HG03103 (cell line): ENCODE measurements at regions not wholly inside any gene's neighbourhood (a gene's known extent, or its start where the extent isn't known, plus 50 kb on each side); places are given as distances from the start of the nearest gene placed in this dataset.

Experiments used
- ATAC-seq: cut with Tn5 transposase; IDR thresholded peaks from one replicate; pipeline ENCODE4 v1.9.1; 2021; ENCODE audit warnings: low read depth; ENCODE audit not compliant: unreplicated experiment

DNA sequence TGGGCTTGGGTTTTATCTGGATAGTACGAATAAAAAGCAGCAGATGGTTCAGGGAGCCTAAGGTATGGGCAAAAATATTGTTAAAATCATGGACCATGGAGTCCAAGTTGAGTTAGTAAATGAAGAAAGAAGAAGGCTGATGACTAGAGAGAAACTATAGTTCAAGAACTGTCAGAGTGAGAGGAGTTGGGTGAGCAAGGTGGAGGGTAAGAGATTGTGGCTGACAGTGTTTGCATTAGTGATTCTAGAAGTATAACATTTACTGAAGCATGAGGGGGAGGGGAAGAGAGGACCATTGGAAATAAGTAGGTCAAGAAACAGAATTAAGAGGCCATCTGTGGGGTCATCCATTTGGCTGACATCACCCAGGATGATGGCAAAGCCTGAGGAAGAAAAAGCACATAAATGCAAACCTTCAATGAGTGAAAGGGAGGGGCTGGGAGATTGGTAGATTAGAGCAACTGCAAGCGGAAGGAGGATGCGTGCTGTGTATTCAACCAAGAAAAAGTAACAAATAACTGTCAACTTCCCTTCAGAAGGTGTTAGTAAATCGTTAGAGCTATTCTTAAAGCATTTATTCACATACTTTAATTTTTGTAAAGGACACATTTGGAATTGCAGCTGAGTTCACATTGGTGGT lies 392.8 kb downstream of the TSN start:
- ATAC-seq, result no peak

DNA sequence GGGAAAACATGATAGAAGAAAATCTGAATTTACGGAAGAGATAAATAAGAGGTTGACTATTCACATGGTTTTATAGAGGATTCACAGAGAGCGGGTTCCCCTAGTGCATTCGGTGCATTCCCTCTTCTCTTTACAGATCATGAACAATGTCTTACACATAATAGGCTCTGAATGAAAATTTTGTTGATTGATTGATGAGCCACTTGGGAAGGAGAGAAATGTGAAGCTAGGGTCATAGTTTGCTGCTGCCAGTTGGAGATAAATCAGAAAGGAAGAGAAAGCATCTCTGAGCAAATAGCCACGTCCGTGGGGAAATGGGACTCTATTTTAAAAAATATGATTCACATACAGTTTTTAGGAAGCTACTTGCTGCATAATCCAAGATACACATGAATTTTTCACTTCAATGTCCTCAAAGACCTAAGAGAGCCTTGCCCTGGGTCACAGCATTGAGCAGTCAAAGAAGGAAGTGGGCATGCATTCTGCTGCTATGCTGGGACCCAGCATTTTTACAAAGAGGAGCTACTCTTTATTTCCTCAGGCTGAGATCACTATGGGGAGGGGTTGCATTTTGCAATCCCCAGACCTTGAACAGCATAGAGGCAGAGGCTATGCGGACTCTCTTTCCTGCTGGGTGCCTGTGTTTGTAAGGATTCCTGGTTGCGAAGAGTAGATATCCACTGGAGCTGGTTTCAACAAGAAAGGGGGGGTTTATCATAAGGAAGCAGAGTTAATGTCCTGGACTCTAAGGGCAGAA lies 395.3 kb downstream of the TSN start:
- no peak for ATAC-seq

DNA sequence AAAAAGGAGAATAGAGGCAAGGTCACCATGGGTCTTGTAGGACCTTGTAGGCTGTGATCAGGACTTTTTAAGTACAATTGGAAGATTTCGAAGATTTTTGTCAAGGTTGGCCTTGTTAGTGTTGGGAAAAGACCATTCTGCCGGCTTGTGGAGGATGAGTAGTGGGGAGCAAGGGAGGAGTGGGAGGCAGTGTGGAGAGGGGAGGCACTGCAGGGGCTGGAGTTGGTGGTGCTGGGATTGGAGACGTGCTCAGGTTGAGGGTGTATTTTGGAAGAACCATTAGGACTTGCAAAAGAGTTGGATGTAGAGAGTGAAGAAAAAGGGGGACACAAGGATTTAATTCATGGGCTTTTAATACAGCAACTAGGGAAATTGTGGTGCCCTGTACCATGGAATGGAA lies 397.1 kb downstream of the TSN start:
- ATAC-seq, result no peak

DNA sequence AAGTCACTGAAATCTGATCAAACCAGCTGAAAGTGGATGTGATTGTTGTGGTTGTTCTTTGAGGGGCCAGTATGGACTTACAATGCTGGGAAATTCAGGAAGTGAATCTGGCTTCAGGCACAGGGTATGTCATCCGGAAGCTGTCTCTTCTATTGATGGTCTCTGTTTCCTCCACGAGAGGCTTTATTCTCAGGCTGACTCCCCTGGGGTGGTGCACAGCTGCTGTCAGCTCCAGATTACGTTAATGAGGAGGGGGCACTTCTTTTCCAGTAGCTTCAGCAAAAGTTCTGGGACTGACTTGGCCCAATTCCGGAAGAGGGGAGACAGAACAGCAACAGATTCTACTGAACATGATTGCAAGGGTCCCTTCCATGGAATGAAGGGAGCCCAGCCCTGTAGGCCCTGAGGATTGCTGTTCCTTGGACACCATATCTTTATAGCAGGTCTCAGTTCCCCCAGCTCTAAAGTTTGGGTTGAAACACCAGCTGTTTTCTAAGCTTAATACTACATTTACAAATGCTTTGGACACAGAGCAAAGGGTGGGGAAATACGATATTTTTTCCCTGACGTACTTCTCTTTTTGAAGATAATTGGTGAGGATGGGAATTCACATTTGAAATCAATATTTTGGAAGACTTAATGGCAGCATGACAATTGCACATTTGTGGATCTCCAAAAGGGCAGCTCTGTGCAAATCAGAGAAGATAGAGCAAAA lies 400.9 kb downstream of the TSN start:
- ATAC-seq, result no peak

DNA sequence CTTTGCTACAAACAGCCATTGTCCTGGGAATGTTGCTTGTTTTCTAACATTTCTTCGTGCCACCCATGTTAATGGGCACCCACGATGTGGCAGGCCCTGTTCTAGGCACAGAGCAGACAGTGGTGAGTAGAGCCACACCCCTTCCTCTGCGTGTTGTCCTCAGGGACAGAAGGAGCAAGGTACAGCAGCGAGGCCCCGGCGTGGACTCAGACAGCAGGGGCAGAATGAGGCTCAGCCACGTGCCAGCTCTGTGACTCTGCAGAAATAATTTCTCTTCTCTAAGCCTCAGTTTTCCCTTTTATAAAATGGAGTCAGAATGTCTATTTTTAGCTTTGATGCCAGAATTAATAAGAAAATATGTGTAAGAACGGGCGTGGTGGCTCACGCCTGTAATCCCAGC lies 401.7 kb downstream of the TSN start:
- ATAC-seq, result no peak

DNA sequence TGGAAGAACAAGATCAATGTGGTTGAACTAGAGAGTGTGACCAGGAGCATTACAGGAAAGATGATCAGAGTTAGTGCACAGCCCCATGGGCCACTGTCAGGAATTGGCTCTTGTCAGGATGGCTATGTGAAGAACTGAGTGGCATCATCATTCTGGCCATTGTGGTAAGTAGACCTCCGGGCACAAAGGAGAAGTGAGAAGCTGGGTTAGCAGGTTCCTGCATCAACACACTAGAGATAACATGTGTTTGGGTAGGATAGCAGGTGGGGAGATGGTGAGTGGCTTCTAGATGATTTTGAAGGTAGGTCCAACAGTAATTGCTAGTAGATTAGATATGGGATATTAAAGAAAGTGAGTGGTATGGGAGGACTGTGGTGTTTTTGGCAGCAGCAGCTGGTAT lies 408.2 kb downstream of the TSN start:
- no peak for ATAC-seq

DNA sequence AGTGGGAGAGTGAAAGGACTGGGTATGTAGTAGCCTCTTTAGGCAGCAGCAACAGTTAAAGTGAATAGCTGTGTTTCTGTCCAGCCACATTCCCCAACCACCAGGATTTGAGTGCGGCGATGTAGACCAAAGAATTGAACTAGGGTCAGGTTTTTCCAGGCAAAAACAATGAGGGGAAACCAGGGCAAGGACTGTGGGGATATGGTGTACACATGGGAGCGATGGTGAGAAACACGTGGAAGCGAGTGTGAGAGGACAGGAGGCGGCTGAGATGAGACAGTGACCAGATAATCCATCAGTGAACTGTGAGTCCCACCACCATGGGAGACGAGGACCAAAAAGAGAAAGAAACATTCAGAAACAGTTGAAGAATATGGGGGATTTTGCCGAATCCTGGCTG lies 409.5 kb downstream of the TSN start:
- ATAC-seq, result no peak

DNA sequence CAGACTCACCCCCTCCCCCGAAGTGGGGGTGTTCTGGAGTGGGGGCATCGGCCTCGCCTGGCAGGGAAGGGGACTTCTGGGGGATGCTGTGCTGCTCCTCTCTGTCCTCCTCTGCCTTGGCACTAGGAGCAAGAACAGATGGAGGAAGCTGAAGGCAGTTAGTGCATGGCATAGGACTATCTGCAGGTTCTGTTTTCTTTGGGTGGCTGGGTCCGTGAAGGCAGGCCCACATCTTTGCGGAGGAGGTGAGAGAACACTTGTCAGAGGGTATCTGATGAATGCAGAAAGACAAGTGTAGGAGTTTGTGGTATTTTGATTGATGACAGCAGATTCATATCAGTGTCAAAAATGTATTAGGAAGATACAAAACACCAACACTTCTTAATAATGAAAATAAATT lies 411.4 kb downstream of the TSN start:
- no peak for ATAC-seq

DNA sequence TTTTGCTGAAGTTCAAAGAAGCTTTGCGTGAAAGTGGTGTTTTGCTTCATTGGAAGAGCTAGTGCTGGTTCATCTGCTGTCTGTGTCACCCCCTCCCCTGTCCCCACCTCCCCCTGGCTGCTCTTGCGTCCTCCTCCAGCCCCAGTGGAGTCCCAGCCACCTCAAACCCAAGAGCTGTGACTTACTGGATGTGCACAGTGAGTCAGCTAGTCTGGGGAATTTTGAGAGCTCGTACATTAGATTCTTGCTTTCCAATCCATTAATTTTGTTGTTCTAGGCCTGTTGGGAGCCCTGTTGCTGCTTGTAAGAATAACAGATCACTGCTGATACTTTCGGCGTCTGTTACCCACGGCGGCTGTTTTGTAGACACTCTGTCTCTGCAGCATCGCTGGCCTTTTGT lies 412.1 kb downstream of the TSN start:
- no peak for ATAC-seq

DNA sequence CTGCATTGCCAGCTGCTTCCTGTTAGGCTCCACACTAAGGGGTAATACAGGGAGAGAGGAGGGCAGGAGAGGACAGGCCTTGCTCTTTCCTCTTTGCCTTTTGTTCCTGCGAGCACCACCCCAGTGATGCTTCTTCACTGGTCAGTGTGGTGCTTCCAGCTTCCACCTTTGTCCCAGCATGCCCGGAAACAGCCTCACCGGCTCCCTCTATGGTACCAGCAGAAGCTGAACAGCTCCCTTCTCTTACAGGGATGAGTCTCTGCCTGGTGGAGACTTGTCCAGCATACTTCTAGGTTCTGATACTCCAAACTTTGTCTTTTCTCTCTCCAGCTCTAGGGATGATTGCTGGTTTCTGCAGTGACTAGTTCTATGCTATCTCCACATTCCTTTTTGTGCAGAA lies 413.3 kb downstream of the TSN start:
- no peak for ATAC-seq

DNA sequence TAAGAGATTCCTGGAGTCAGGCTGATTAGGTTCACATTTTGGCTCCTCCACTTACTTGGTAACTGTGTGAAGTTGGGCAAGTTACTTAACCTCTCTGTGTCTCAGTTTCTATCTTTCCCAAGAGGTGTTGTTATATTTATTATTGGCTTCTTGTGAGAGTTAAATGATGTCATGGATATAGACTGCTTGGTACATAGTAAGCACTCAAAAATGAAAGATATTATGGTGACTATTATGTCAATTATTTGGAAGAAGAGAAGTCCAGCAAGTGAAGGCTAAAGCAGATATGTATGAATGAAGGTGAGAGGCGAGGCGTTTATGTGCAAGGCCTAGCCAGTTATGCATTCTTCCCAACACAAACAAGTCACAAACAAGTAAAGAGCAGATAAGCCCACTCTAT lies 417.4 kb downstream of the TSN start:
- ATAC-seq, result no peak

DNA sequence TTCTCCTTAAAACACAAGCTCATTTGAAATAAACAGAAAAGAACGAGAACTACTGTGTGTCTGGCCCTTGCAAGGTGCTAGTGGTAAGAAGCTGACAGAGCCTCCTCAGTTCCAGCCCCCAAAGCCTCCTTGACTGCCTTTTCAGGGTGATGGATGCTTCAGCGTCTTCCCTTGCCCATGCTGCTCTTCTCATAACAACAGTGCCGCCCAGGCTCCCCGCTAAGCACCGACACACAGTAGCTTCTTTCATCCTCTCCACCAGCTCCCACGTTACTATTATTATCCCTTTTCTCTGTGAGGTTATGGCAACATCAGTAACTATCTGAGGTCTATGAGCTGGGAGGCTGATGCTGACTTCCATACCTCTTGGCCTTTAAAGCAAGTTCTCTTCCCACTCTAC lies 418.6 kb downstream of the TSN start:
- ATAC-seq, result no peak

DNA sequence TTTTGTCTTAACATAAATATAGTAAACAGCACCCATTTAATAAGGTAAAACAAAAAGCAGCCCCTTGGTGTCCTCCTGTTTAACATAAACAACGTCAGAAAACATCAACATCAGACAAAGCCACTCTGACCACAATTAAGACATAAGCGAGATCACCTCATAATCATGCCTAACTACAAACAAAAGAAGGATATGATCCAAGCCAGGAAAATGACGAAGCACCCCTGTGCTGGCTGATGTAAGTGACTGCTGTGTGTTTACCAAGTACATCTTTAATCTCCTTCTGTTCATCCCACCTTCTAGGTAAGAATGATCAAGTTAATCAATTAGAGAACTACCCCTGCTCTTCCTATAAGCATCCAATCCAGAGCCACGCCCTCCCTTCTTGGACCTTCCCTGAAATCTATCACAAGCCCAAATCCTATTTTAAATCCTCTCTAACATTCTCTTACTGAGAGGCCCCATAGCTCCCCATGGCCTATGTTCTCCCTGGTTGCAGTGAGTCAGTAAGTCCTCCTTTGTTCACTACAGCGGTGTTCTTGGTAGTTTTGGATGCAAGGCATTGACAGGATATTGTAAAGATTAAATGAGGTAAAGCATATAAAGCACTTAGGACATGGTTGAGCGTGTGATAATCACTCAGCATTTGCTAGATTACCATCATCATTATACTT lies 424.2 kb downstream of the TSN start:
- no peak for ATAC-seq

DNA sequence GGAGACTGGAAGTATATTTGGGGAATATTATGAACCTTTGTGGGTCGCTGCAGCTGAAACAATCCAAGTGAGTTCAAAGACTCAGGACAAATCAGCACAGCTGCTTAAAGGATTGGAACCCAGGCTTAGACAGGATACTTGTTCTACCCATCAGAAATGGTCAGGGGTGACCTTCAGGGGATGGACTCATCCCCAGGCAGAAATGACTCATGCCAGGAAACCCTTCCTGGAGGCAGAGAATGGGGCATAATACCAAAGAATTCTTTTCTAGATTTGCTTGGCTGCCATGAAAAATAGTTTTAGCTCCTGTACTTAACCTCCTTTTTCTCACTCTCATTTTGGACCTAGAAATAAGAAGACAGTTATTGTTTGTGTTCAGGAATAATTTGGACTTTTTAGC lies 425.5 kb downstream of the TSN start:
- no peak for ATAC-seq

DNA sequence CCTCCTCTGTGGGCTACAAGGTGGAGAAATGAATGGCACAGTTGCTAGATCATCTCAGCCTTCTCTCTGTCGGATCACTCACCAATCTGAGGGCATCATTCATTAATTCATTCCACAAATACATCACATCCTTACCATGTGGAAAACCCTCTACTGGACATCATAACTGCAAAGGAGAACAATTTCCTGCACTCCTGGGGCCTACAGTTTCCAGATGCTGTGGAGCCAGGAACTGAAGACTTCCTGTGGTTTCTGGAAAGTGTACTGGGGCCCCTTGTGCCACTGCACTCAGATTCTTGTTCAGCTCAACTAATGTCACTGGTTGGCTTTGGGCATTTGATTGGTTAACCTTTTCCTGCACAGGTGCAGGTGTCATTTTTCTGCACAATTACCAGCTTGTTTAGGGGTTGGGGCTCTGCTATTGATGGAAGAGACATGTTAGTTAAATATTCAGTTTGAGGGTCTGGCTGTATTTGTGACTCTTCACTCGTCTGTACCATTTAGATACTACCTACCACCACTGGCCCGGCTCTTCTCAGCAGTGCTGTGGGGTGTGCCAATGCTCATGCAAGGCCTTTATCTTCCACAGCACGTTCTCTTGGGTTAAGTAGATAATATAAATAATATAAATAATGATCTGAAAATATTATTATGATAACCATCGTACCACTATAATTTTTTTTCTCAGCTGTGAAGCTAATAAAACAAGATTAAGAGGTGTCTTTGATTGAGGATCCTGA lies 427.3 kb downstream of the TSN start:
- ATAC-seq, result no peak

DNA sequence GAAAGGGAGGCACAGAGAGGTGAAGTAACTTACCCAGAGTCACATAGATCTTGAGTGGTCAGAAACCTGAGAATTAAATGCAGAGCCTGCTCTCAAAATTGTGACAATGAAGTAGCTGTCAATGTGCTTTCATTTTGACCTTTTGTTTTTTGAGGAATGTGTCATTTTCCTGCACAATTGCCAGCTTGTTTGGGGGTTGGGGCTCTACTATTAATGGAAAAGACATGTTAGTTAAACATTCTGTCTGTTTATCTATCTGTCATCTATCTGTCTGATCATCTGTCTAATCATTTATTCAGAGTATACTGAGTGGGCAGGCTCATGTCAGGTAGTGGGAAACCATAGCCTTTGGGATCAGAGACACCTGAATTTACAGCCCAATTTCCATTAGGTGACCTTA lies 428.4 kb downstream of the TSN start:
- ATAC-seq, result no peak

DNA sequence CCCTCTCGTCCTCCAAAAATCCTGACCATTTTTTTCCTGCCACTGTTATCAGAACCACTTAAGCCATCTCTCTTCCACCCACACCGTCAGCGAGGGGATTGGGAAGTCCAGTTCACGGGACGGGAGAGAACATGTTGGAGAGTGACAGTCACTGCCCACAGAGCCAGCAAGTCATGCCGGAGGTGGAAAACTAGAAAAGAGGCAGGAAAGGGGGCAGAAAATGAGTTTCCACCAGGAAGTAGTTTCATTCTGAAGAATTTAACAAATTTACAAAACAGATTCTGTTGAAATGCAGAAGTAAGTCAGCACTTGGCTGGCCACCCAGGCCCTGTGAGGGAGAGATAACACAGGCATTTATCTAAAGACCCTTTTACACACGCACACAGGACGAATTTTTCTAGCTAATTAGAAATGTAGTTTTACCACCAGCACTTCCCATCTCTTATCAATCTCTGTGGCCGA lies 431.3 kb downstream of the TSN start:
- no peak for ATAC-seq

DNA sequence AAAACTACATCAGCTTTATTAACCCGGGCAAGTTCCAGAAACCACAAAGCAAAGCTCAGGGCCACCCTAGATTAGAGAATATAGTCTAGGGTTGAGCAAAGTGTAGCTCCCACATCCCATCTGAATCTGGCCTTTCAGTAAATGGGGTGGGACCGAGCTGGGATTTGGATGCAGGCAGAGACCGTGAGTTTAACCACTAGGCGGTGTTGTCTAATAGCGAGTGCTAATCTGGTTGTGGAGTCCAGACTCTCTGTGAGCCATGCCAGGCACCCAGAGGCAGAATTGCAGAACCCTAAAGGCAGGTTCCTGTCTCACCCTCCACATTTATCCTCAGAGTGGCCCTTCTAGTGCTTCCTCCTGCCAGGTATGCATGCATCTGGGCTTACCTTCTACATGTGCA lies 435.9 kb downstream of the TSN start:
- no peak for ATAC-seq

DNA sequence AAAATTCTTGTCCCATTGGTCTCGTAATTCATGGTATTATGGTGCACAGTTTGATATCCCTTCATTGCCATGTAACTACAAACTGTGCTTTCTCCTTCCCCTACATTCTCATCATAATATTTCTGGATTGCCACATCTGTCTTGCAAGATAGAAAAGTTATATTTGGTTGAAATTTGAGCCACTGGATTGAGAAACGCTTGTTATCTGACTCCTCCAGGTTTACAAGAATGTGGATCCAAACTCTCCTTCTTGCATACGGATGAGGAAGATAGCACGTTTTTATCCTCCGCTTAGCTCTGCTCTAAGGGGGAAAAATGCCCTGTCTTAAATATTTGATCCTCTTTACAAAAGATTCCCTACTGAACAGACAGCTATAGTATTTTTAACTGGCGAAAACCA lies 438.2 kb downstream of the TSN start:
- ATAC-seq, result no peak

DNA sequence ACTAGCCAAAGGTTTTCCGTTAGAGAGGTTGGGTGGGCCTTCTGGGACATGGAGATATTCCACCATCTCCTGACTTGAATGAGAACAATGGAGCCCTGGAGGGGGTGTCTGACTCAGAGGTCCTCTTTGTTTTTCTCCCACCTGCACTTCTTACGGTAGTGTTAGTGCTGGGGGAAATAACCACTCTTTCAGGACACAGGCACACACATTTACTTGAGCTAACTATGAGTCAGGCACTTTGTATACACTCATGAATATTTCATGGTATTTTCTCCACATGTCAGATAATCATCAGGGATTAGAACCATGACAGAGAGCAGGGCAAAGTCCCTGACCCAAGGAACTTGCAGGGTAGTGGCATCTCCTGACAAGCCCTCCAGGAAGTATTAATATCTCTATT lies 439.1 kb downstream of the TSN start:
- ATAC-seq, result no peak

DNA sequence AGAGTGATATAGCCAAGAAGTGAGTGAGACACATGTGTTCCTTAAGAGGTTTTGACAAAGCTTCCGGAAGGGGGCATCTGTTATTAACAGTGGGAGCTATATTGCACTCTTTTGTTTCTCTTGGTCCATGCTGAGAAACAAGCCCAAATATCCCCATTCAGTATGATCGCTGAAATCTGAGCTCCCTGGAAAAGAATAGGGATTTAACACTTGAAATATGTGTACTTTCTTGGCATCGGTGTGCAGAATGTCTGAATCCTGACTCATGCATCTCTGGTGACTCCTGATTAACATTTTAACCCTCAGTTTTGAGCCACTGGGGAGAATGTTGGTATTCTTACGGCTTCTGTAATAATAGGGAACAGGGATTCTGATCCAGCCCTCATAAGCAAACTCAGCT lies 448.1 kb downstream of the TSN start:
- no peak for ATAC-seq
